ENCODE measurements at regions not wholly inside any gene's neighbourhood (a gene's known extent, or its start where the extent isn't known, plus 50 kb on each side); places are given as distances from the start of the nearest gene placed in this dataset.
"Not testable (repeated sequence)": the region's sequence is repeated elsewhere in the genome, so short reads cannot be mapped to it uniquely, and the experiment has no call there.

GRCh38 chr13:44783994-44784707 lies 205.1 kb downstream of the NUFIP1 start:
- DNase-seq (ENCODE audit: low read depth in 2 of 2): no peak

- DNase-seq (ENCODE audit: low read depth in 2 of 2): no peak
Measured at GRCh38 chr13:44780591-44781280, 204.6 kb upstream of the TSC22D1 start.

- DNase-seq (ENCODE audit: low read depth in 2 of 2): no peak
Measured at GRCh38 chr13:44778761-44779484, 202.8 kb upstream of the TSC22D1 start.

GRCh38 chr13:44775290-44775689 lies 199.2 kb upstream of the TSC22D1 start:
- DNase-seq (ENCODE audit: low read depth in 2 of 2): not testable (repeated sequence)

GRCh38 chr13:44770951-44771350 lies 194.8 kb upstream of the TSC22D1 start:
- no peak for DNase-seq (ENCODE audit: low read depth in 2 of 2)

GRCh38 chr13:44769686-44770085 lies 193.6 kb upstream of the TSC22D1 start:
- no peak for DNase-seq (ENCODE audit: low read depth in 2 of 2)

GRCh38 chr13:44768775-44769581 lies 192.8 kb upstream of the TSC22D1 start:
- DNase-seq (ENCODE audit: low read depth in 2 of 2): no peak

GRCh38 chr13:44768239-44768638 lies 192.1 kb upstream of the TSC22D1 start:
- DNase-seq (ENCODE audit: low read depth in 2 of 2): peak; percentile 45 to 52

GRCh38 chr13:44765001-44765471 lies 188.9 kb upstream of the TSC22D1 start:
- DNase-seq (ENCODE audit: low read depth in 2 of 2): no peak

- DNase-seq (ENCODE audit: low read depth in 2 of 2): peak in 1 of 2 donors; percentile 14
Measured at GRCh38 chr13:44764302-44764692, 188.2 kb upstream of the TSC22D1 start.

GRCh38 chr13:44763615-44764301 lies 187.6 kb upstream of the TSC22D1 start:
- DNase-seq (ENCODE audit: low read depth in 2 of 2): peak in 1 of 2 donors; percentile 40

GRCh38 chr13:44762911-44763310 lies 186.8 kb upstream of the TSC22D1 start:
- peak in 1 of 2 donors; percentile 17 for DNase-seq (ENCODE audit: low read depth in 2 of 2)

GRCh38 chr13:44760434-44760833 lies 184.3 kb upstream of the TSC22D1 start:
- no peak for DNase-seq (ENCODE audit: low read depth in 2 of 2)

- DNase-seq (ENCODE audit: low read depth in 2 of 2): no peak
Measured at GRCh38 chr13:44759384-44760360, 183.5 kb upstream of the TSC22D1 start.

GRCh38 chr13:44758630-44759383 lies 182.7 kb upstream of the TSC22D1 start:
- peak; percentile 35 to 88 for DNase-seq (ENCODE audit: low read depth in 2 of 2)

- no peak for DNase-seq (ENCODE audit: low read depth in 2 of 2)
Measured at GRCh38 chr13:44757671-44758070, 181.5 kb upstream of the TSC22D1 start.

GRCh38 chr13:44756276-44756810 lies 180.2 kb upstream of the TSC22D1 start:
- peak in 1 of 2 donors; percentile 83 for DNase-seq (ENCODE audit: low read depth in 2 of 2)

GRCh38 chr13:44755872-44756271 lies 179.7 kb upstream of the TSC22D1 start:
- DNase-seq (ENCODE audit: low read depth in 2 of 2): peak in 1 of 2 donors; percentile 62

GRCh38 chr13:44752164-44752563 lies 176.0 kb upstream of the TSC22D1 start:
- DNase-seq (ENCODE audit: low read depth in 2 of 2): peak in 1 of 2 donors; percentile 69

All from dermis microvascular lymphatic vessel endothelial cell (primary cell).